CD4-positive, alpha-beta T cell (primary cell): ENCODE measurements at regions not wholly inside any gene's neighbourhood (a gene's known extent, or its start where the extent isn't known, plus 50 kb on each side); places are given as distances from the start of the nearest gene placed in this dataset.

ENCODE experiments used
- ATAC-seq: fragments of 200-7000 bp; cut with Tn5 transposase; one replicate; pipeline ENCODE4 v1.10.0; 2022; ENCODE audit warnings: mild to moderate bottlenecking; ENCODE audit not compliant: poor library complexity
- CTCF ChIA-PET: fragments of 350-600 bp; sonication (Branson Sonifier 250); formaldehyde crosslinking; loops from one replicate; lab custom pipeline; 2021; ENCODE audit warnings: antibody characterized with exemption, inconsistent platforms; lab: Charles Lee
- POLR2A ChIA-PET: fragments of 350-600 bp; sonication (Branson Sonifier 250); formaldehyde crosslinking; loops from one replicate; lab custom pipeline; 2021; ENCODE audit warnings: antibody characterized with exemption, inconsistent platforms; lab: Charles Lee
- DNase-seq, 14 experiments: peaks; one replicate each; pipeline ENCODE4 v3.0.0-alpha.2; 2013 to 2020; ENCODE audit warnings: mixed read lengths in 2 of 14
- H3K27ac ChIP-seq, 2 donors: one replicate each; pipeline versions ENCODE4 v1.5.1 to v1.7.0; 2013; ENCODE audit warnings: low read length in 2 of 2, low read depth in 1 of 2, mild to moderate bottlenecking in 1 of 2
- H3K27me3 ChIP-seq, 2 experiments: 1 replicate in 1 of 2; 2 replicates in 1 of 2; pipeline versions ENCODE4 v1.6.1 to v1.7.0; 2013; ENCODE audit warnings: low read length in 2 of 2, control low read depth in 1 of 2, mild to moderate bottlenecking in 1 of 2, moderate library complexity in 1 of 2; ENCODE audit not compliant: insufficient read depth in 2 of 2, control insufficient read depth in 1 of 2
- H3K36me3 ChIP-seq: one replicate; pipeline ENCODE4 v1.6.1; 2013; ENCODE audit warnings: low read length, control low read depth; ENCODE audit not compliant: insufficient read depth
- H3K4me1 ChIP-seq: one replicate; pipeline ENCODE4 v1.6.1; 2013; ENCODE audit warnings: low read length, control low read depth; ENCODE audit not compliant: insufficient read depth
- H3K4me3 ChIP-seq: one replicate; pipeline ENCODE4 v1.5.1; 2013; ENCODE audit warnings: mild to moderate bottlenecking, low read length, moderate library complexity
- H3K9me3 ChIP-seq, 2 experiments: 1 replicate in 1 of 2; 2 replicates in 1 of 2; pipeline versions ENCODE4 v1.6.1 to v1.7.0; 2013; ENCODE audit warnings: low read length in 2 of 2, mild to moderate bottlenecking in 2 of 2, control low read depth in 1 of 2, moderate library complexity in 1 of 2; ENCODE audit not compliant: control insufficient read depth in 1 of 2, insufficient read depth in 1 of 2
- H3K27ac Mint-ChIP-seq: one replicate; pipeline ENCODE4 v1.8.0; 2020; ENCODE audit warnings: mixed read lengths
- H3K27me3 Mint-ChIP-seq: one replicate; pipeline ENCODE4 v1.8.0; 2021; ENCODE audit warnings: mixed read lengths
- H3K36me3 Mint-ChIP-seq: one replicate; pipeline ENCODE4 v1.8.0; 2021; ENCODE audit warnings: low read depth, mixed read lengths
- H3K4me1 Mint-ChIP-seq: one replicate; pipeline ENCODE4 v1.8.0; 2021; ENCODE audit warnings: low read depth, mixed read lengths
- H3K4me3 Mint-ChIP-seq: one replicate; pipeline ENCODE4 v1.8.0; 2020; ENCODE audit warnings: mild to moderate bottlenecking, mixed read lengths
- H3K9me3 Mint-ChIP-seq: one replicate; pipeline ENCODE4 v1.8.0; 2020; ENCODE audit warnings: mixed read lengths
- intact Hi-C, 2 experiments: fragments of 100-400 bp; cut with DNase I in 1 of 2; cut with micrococcal nuclease in 1 of 2; formaldehyde crosslinking; loops; one replicate each; pipeline versions ENCODE4 v1.15.1 to v1.9.0; 2023 to 2025; cut with DNase I, micrococcal nuclease
- TF ChIP-seq, protein P1 (sequence below): fragments of 200-600 bp; IDR thresholded peaks from one replicate; pipeline ENCODE4 v1.8.0; 2022; ENCODE audit warnings: antibody characterized with exemption, mild to moderate bottlenecking

DNA sequence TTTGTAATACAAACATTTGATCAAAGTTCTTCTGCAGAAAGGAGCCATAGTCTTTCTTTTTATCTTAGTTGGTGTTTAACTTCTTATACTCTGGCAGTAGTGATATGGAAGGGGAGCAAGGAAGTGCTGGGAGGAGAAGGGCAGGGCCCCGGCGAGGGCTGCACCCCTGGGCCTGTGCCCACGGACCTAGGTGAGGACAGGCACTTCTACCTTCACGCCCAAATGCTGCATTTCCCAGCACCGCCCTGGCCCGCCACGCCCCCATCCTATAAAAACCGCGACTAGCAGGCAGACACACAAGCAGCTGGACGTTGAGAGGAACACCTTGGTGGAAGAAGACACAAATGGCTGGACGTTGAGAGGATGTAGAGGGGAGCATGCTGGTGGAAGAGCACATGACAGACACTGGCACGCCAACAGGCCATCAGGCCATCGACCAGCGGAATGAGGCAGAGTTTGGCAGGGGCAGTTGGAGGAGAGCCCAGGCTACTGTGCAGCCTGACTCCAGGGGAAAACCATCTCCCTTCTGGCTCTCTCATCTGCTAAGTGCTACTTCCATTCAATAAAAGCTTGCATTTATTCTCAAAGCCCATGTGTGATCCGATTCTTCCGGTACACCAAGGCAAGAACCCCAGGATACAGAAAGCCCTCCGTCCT lies 81.5 kb upstream of the C9orf72 start:
- H3K27me3 ChIP-seq, result no peaks in the 10 kb centered on the region
- H3K27ac ChIP-seq, result no peak overlapping the region
- ChIA-PET POLR2A (no interaction called here), CTCF (no interaction called here)
- H3K4me3 ChIP-seq, result no peak overlapping the region
- no peak overlapping the region for H3K4me3 Mint-ChIP-seq
- H3K36me3 Mint-ChIP-seq, result no peaks in the 10 kb centered on the region
- H3K27ac Mint-ChIP-seq, result no peak overlapping the region
- intact Hi-C loops, result loop anchor here in 1 of 2 experiments (5.0 kb wide), 1 partner anchor 53 kb away; no protein-coding TSS in a partner anchor
- H3K36me3 ChIP-seq, result no peaks in the 10 kb centered on the region
- no peaks in the 10 kb centered on the region for H3K4me1 Mint-ChIP-seq
- H3K9me3 Mint-ChIP-seq, result no peaks in the 10 kb centered on the region
- TF ChIP-seq, protein P1, sequence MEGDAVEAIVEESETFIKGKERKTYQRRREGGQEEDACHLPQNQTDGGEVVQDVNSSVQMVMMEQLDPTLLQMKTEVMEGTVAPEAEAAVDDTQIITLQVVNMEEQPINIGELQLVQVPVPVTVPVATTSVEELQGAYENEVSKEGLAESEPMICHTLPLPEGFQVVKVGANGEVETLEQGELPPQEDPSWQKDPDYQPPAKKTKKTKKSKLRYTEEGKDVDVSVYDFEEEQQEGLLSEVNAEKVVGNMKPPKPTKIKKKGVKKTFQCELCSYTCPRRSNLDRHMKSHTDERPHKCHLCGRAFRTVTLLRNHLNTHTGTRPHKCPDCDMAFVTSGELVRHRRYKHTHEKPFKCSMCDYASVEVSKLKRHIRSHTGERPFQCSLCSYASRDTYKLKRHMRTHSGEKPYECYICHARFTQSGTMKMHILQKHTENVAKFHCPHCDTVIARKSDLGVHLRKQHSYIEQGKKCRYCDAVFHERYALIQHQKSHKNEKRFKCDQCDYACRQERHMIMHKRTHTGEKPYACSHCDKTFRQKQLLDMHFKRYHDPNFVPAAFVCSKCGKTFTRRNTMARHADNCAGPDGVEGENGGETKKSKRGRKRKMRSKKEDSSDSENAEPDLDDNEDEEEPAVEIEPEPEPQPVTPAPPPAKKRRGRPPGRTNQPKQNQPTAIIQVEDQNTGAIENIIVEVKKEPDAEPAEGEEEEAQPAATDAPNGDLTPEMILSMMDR, result no peak
- ATAC-seq (no peak), DNase-seq (no peak)
- H3K9me3 ChIP-seq, result peaks cover 0 to 5% of the 10 kb centered on the region in 2 experiments
- H3K4me1 ChIP-seq, result no peaks in the 10 kb centered on the region
- no peaks in the 10 kb centered on the region for H3K27me3 Mint-ChIP-seq

DNA sequence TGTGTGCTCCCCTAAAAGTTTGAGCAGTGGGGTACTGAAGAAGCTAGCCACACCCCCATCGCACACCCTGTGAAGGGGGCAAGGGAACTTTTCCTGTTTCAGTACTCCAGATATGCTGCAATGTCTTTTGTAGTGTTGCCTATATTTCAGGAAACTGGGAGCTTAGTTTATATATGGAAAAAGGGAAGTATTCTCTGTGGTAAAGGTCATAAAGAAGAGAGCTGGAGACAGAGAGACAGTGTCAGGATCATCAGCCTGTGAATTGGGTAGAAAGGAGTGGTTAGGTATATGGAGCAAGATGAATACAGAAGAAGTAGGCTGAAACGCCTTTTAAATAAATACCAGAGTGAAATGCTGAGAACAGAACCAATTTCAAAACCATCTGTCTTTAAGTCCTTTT lies 82.2 kb upstream of the C9orf72 start:
- ChIA-PET CTCF (no interaction called here), POLR2A (no interaction called here)
- H3K9me3 Mint-ChIP-seq, result no peaks in the 10 kb centered on the region
- no peak overlapping the region for H3K27ac Mint-ChIP-seq
- no peaks in the 10 kb centered on the region for H3K27me3 ChIP-seq
- TF ChIP-seq, protein P1, result no peak
- H3K36me3 Mint-ChIP-seq, result no peaks in the 10 kb centered on the region
- no peaks in the 10 kb centered on the region for H3K4me1 ChIP-seq
- H3K36me3 ChIP-seq, result no peaks in the 10 kb centered on the region
- no peak overlapping the region for H3K4me3 ChIP-seq
- no peak overlapping the region for H3K4me3 Mint-ChIP-seq
- H3K9me3 ChIP-seq, result peaks cover 0 to 5% of the 10 kb centered on the region in 2 experiments
- ATAC-seq (no peak), DNase-seq (no peak)
- no peak overlapping the region for H3K27ac ChIP-seq
- no peaks in the 10 kb centered on the region for H3K27me3 Mint-ChIP-seq
- intact Hi-C loops, result loop anchor here in 1 of 2 experiments (5.0 kb wide), 1 partner anchor 52 kb away; no protein-coding TSS in a partner anchor
- H3K4me1 Mint-ChIP-seq, result no peaks in the 10 kb centered on the region

- Mint-ChIP-seq H3K9me3 (no peaks in the 10 kb centered on the region), H3K27ac (no peak overlapping the region), H3K27me3 (peaks cover under 1% of the 10 kb centered on the region), H3K36me3 (no peaks in the 10 kb centered on the region), H3K4me3 (no peak overlapping the region), H3K4me1 (no peaks in the 10 kb centered on the region)
- no peaks in the 10 kb centered on the region for H3K27me3 ChIP-seq
- no peak for DNase-seq
- no peaks in the 10 kb centered on the region for H3K36me3 ChIP-seq
- no peak overlapping the region for H3K27ac ChIP-seq
- TF ChIP-seq, protein P1, result no peak
- ChIA-PET CTCF (interaction anchor here (0.6 kb wide), 1 partner anchor 799 kb away, joined by 3 read pairs; no protein-coding TSS in a partner anchor), POLR2A (no interaction called here)
- peaks cover 0 to 5% of the 10 kb centered on the region in 2 experiments for H3K9me3 ChIP-seq
- H3K4me3 ChIP-seq, result no peak overlapping the region
- H3K4me1 ChIP-seq, result no peaks in the 10 kb centered on the region
- ATAC-seq, result no peak
- intact Hi-C loops, result loop anchor here in 1 of 2 experiments (5.0 kb wide), 1 partner anchor 48 kb away; no protein-coding TSS in a partner anchor
Measured at GRCh38 chr9:27659001-27659400, 85.7 kb upstream of the C9orf72 start.
